Activated CD4-positive, alpha-beta T cell treated with anti-CD3 and anti-CD28 coated beads, Interleukin-2, amount 50 U/mL, for 24 hours (primary cell): ENCODE measurements at regions not wholly inside any gene's neighbourhood (a gene's known extent, or its start where the extent isn't known, plus 50 kb on each side); places are given as distances from the start of the nearest gene placed in this dataset.
"Not testable (repeated sequence)": the region's sequence is repeated elsewhere in the genome, so short reads cannot be mapped to it uniquely, and the experiment has no call there.

Experiments used
- DNase-seq, 2 donors: peaks; one replicate each; pipeline ENCODE4 v3.0.0-alpha.2; 2020; ENCODE audit warnings: low read depth in 1 of 2, low spot score in 1 of 2

- not testable (repeated sequence) for DNase-seq
Measured at GRCh38 chr16:79377082-79377481, 223.5 kb downstream of the MAF start.

GRCh38 chr16:79375351-79375750 is 225.2 kb downstream of the MAF start:
- no peak for DNase-seq

GRCh38 chr16:79372503-79373184 is 227.9 kb downstream of the MAF start:
- no peak for DNase-seq

- no peak for DNase-seq
Measured at GRCh38 chr16:79370736-79371135, 229.8 kb downstream of the MAF start.

- DNase-seq = no peak
Measured at GRCh38 chr16:79369796-79370195, 230.7 kb downstream of the MAF start.

GRCh38 chr16:79367822-79368221 is 232.7 kb downstream of the MAF start:
- no peak for DNase-seq

GRCh38 chr16:79366635-79367034 is 233.9 kb downstream of the MAF start:
- no peak for DNase-seq

- no peak for DNase-seq
Measured at GRCh38 chr16:79365702-79366101, 234.8 kb downstream of the MAF start.

GRCh38 chr16:79363484-79363883 is 237.1 kb downstream of the MAF start:
- no peak for DNase-seq

GRCh38 chr16:79363035-79363434 is 237.5 kb downstream of the MAF start:
- DNase-seq = no peak

GRCh38 chr16:79362300-79362970 is 238.1 kb downstream of the MAF start:
- no peak for DNase-seq

GRCh38 chr16:79361132-79361751 is 239.3 kb downstream of the MAF start:
- no peak for DNase-seq

GRCh38 chr16:79360267-79360666 is 240.3 kb downstream of the MAF start:
- no peak for DNase-seq

GRCh38 chr16:79359082-79359481 is 241.5 kb downstream of the MAF start:
- no peak for DNase-seq

- DNase-seq = no peak
Measured at GRCh38 chr16:79358188-79358587, 242.3 kb downstream of the MAF start.

GRCh38 chr16:79355600-79356358 is 244.8 kb downstream of the MAF start:
- no peak for DNase-seq

- DNase-seq = no peak
Measured at GRCh38 chr16:79351927-79352326, 248.6 kb downstream of the MAF start.

GRCh38 chr16:79349803-79350202 is 250.7 kb downstream of the MAF start:
- no peak for DNase-seq

- no peak for DNase-seq
Measured at GRCh38 chr16:79348521-79349306, 251.8 kb downstream of the MAF start.

GRCh38 chr16:79347277-79347676 is 253.3 kb downstream of the MAF start:
- DNase-seq = no peak

GRCh38 chr16:79339863-79340262 is 260.7 kb downstream of the MAF start:
- DNase-seq = no peak
